SK-N-SH (cell line): ENCODE measurements at regions not wholly inside any gene's neighbourhood (a gene's known extent, or its start where the extent isn't known, plus 50 kb on each side); places are given as distances from the start of the nearest gene placed in this dataset.

Source experiments
- CTCF ChIA-PET: fragments of 300-600, 350-600 bp; formaldehyde crosslinking; extraction: SDS; loops from one replicate; lab custom pipeline; 2021; lab: Yijun Ruan, JAX
- POLR2A ChIA-PET: fragments of 350-600 bp; sonication (Branson Sonifier 250); formaldehyde crosslinking; extraction: SDS; loops from one replicate; lab custom pipeline; 2020; ENCODE audit warnings: antibody characterized with exemption, inconsistent platforms; lab: Yijun Ruan, JAX
- DNase-seq: peaks from one replicate; pipeline ENCODE4 v3.0.0; 2012
- H2AFZ ChIP-seq: fragments of 200-600 bp; sonication (generic); 2 replicates; pipeline ENCODE4 v1.8.1; 2016; ENCODE audit warnings: antibody characterized with exemption, mild to moderate bottlenecking, low read depth
- H3F3A ChIP-seq: fragments of 200-600 bp; sonication (generic); replicated peaks from 2 replicates; pipeline ENCODE3; 2016; ENCODE audit warnings: antibody characterized with exemption, mild to moderate bottlenecking; ENCODE audit not compliant: insufficient read depth
- H3K27ac ChIP-seq, 2 experiments: fragments of 200-500 bp in 1 of 2; fragments of 200-600 bp in 1 of 2; sonication (Bioruptor generic) in 1 of 2; sonication (generic), shearing (Covaris generic) in 1 of 2; 2 replicates each; pipeline versions ENCODE4 v1.5.1 to v1.6.1; 2014 to 2016; ENCODE audit warnings: low read depth in 2 of 2, inconsistent platforms in 1 of 2, low read length in 1 of 2, mild to moderate bottlenecking in 1 of 2, mixed read lengths in 1 of 2
- H3K27me3 ChIP-seq: fragments of 200-600 bp; sonication (generic), shearing (Covaris generic); 2 replicates; pipeline ENCODE4 v1.6.1; 2016; ENCODE audit warnings: mixed run types; ENCODE audit not compliant: insufficient read depth
- H3K36me3 ChIP-seq, 2 experiments: fragments of 200-500 bp in 1 of 2; fragments of 200-600 bp in 1 of 2; sonication (Bioruptor generic) in 1 of 2; sonication (generic) in 1 of 2; replicated peaks in 1 of 2; 2 replicates each; pipeline versions ENCODE3 to v1.5.1; 2014 to 2016; ENCODE audit warnings: low read length in 1 of 2, mild to moderate bottlenecking in 1 of 2; ENCODE audit not compliant: insufficient read depth in 2 of 2, control insufficient read depth in 1 of 2
- H3K4me1 ChIP-seq, 2 experiments: fragments of 200-500 bp in 1 of 2; fragments of 200-600 bp in 1 of 2; sonication (Bioruptor generic) in 1 of 2; sonication (generic), shearing (Covaris generic) in 1 of 2; 2 replicates each; pipeline versions ENCODE4 v1.5.1 to v1.6.1; 2014 to 2016; ENCODE audit warnings: low read depth in 1 of 2, low read length in 1 of 2, mixed run types in 1 of 2; ENCODE audit not compliant: insufficient read depth in 2 of 2, control insufficient read depth in 1 of 2
- H3K4me2 ChIP-seq: fragments of 200-600 bp; sonication (generic), shearing (Covaris generic); 2 replicates; pipeline ENCODE4 v1.6.1; 2017; ENCODE audit warnings: mixed run types
- H3K4me3 ChIP-seq, 2 experiments: fragments of 200-500 bp in 1 of 2; fragments of 200-600 bp in 1 of 2; sonication (Bioruptor generic) in 1 of 2; sonication (generic), shearing (Covaris generic) in 1 of 2; 2 replicates each; pipeline versions ENCODE4 v1.5.1 to v1.8.1; 2014 to 2016; ENCODE audit warnings: low read depth in 2 of 2, inconsistent platforms in 1 of 2, low read length in 1 of 2, mild to moderate bottlenecking in 1 of 2, mixed read lengths in 1 of 2, moderate library complexity in 1 of 2
- H3K79me2 ChIP-seq: fragments of 200-600 bp; sonication (generic); 2 replicates; pipeline ENCODE4 v1.8.1; 2017; ENCODE audit warnings: mild to moderate bottlenecking; ENCODE audit not compliant: insufficient read depth
- H3K9ac ChIP-seq: fragments of 200-600 bp; sonication (generic); 2 replicates; pipeline ENCODE4 v1.6.1; 2017; ENCODE audit warnings: mixed run types
- H3K9me2 ChIP-seq: fragments of 200-600 bp; sonication (generic); 2 replicates; pipeline ENCODE4 v1.6.1; 2017; ENCODE audit warnings: mixed run types
- H3K9me3 ChIP-seq: fragments of 200-600 bp; sonication (generic); 2 replicates; pipeline ENCODE4 v1.6.1; 2017; ENCODE audit warnings: mixed run types, mild to moderate bottlenecking, moderate library complexity
- H4K20me1 ChIP-seq: fragments of 200-600 bp; sonication (generic); 2 replicates; pipeline ENCODE4 v1.6.1; 2017; ENCODE audit warnings: mild to moderate bottlenecking, mixed run types; ENCODE audit not compliant: insufficient read depth
- CHD2 ChIP-seq: fragments of 150-350 bp; IDR thresholded peaks from 2 replicates; pipeline ENCODE4 v1.6.1; 2018; ENCODE audit warnings: low read length; ENCODE audit not compliant: partially characterized antibody
- CTCF ChIP-seq: fragments of 200-600 bp; sonication (generic); IDR thresholded peaks from 2 replicates; pipeline ENCODE4 v1.6.1; 2017; ENCODE audit warnings: antibody characterized with exemption, mild to moderate bottlenecking, moderate library complexity
- EP300 ChIP-seq, 2 experiments: IDR thresholded peaks; 2 replicates each; pipeline versions ENCODE4 v1.4.0 to v1.6.1; 2012; ENCODE audit warnings: borderline replicate concordance in 1 of 2, low read depth in 1 of 2, low read length in 1 of 2
- FOSL2 ChIP-seq: IDR thresholded peaks from 2 replicates; pipeline ENCODE4 v1.4.0; 2012; ENCODE audit warnings: low read depth, mild to moderate bottlenecking, moderate library complexity, borderline replicate concordance
- FOXJ3 ChIP-seq: sonication (generic); formaldehyde crosslinking; IDR thresholded peaks from 2 replicates; pipeline ENCODE4 v1.5.1; 2020; ENCODE audit warnings: mild to moderate bottlenecking, missing genetic modification reagents
- FOXM1 ChIP-seq: IDR thresholded peaks from 2 replicates; pipeline ENCODE4 v1.4.0; 2012; ENCODE audit warnings: low read depth, mild to moderate bottlenecking
- GATA2 ChIP-seq: sonication (generic); formaldehyde crosslinking; IDR thresholded peaks from 2 replicates; pipeline ENCODE4 v1.5.0; 2020; ENCODE audit warnings: mild to moderate bottlenecking, missing genetic modification reagents
- JUND ChIP-seq: IDR thresholded peaks from 2 replicates; pipeline ENCODE4 v1.4.0; 2012
- MEF2A ChIP-seq: IDR thresholded peaks from 2 replicates; pipeline ENCODE4 v1.4.0; 2012; ENCODE audit warnings: low read depth, borderline replicate concordance
- PBX3 ChIP-seq: IDR thresholded peaks from 2 replicates; pipeline ENCODE4; 2012
- RAD21 ChIP-seq: IDR thresholded peaks from 2 replicates; pipeline ENCODE4 v1.6.1; 2012; ENCODE audit warnings: mild to moderate bottlenecking, low read length
- RXRA ChIP-seq: IDR thresholded peaks from 2 replicates; pipeline ENCODE4 v1.4.0; 2012; ENCODE audit warnings: low read depth, mild to moderate bottlenecking, borderline replicate concordance
- SIN3A ChIP-seq: IDR thresholded peaks from 2 replicates; pipeline ENCODE4 v1.6.1; 2012; ENCODE audit warnings: low read depth, mild to moderate bottlenecking, low read length, moderate library complexity, borderline replicate concordance
- TAF1 ChIP-seq: IDR thresholded peaks from 2 replicates; pipeline ENCODE4 v1.6.1; 2012; ENCODE audit warnings: low read depth, mild to moderate bottlenecking, low read length, moderate library complexity, borderline replicate concordance
- TCF12 ChIP-seq: IDR thresholded peaks from 2 replicates; pipeline ENCODE4 v1.4.0; 2012
- TEAD4 ChIP-seq: IDR thresholded peaks from 2 replicates; pipeline ENCODE4 v1.4.0; 2012; ENCODE audit warnings: mild to moderate bottlenecking, borderline replicate concordance; ENCODE audit not compliant: insufficient read depth
- USF1 ChIP-seq: IDR thresholded peaks from 2 replicates; pipeline ENCODE4 v1.4.0; 2012; ENCODE audit warnings: low read depth, borderline replicate concordance
- YY1 ChIP-seq: IDR thresholded peaks from 2 replicates; pipeline ENCODE4 v1.4.0; 2012; ENCODE audit warnings: low read depth, mild to moderate bottlenecking
- ZBTB33 ChIP-seq: IDR thresholded peaks from 2 replicates; pipeline ENCODE4 v1.4.0; 2012; ENCODE audit warnings: low read depth, borderline replicate concordance
- WGBS: methylation state at CpG from one replicate; pipeline ENCODE4 v1.1.6; 2017; ENCODE audit warnings: low lambda C conversion rate; 5-methylcytosine and 5-hydroxymethylcytosine counted together

- Histone ChIP-seq H3K4me2 (no peak overlapping the region), H2AFZ (no peak overlapping the region), H3F3A (no peaks in the 10 kb centered on the region), H3K4me3 (no peak overlapping the region), H3K9me3 (no peaks in the 10 kb centered on the region), H3K27me3 (no peaks in the 10 kb centered on the region), H3K9ac (no peak overlapping the region), H3K27ac (no peak overlapping the region), H3K4me1 (peaks cover 0 to 15% of the 10 kb centered on the region in 2 experiments; a peak in 2 of 4 replicates), H3K36me3 (no peaks in the 10 kb centered on the region), H3K9me2 (no peaks in the 10 kb centered on the region), H3K79me2 (no peaks in the 10 kb centered on the region), H4K20me1 (no peaks in the 10 kb centered on the region)
- TF ChIP-seq ZBTB33 (no peak), FOXJ3 (CRISPR knock-in tag) (no peak), RAD21 (no peak), USF1 (no peak), EP300 (IDR thresholded peaks at IDR 0.05; ENCODE audit: borderline replicate concordance in 1 of 2, low read depth in 1 of 2, low read length in 1 of 2) (no peak), TCF12 (no peak), CHD2 (no peak), YY1 (no peak), PBX3 (no peak), GATA2 (CRISPR knock-in tag) (no peak), FOXM1 (no peak), CTCF (no peak), FOSL2 (no peak), RXRA (no peak), TEAD4 (no peak), TAF1 (no peak), MEF2A (no peak), SIN3A (no peak), JUND (no peak)
- CTCF ChIA-PET, result no interaction called here
- DNase-seq, result no peak
- POLR2A ChIA-PET, result no interaction called here
- WGBS, result 21% methylated on average over 6 of the region's 6 CpGs
Observed at GRCh38 chr2:5594249-5594695, 97.9 kb upstream of the SOX11 start.
